DMS114 treated with DMSO at 0.1 percent for 48 hours (cell line): ENCODE measurements at regions not wholly inside any gene's neighbourhood (a gene's known extent, or its start where the extent isn't known, plus 50 kb on each side); places are given as distances from the start of the nearest gene placed in this dataset.
"Not testable (repeated sequence)": the region's sequence is repeated elsewhere in the genome, so short reads cannot be mapped to it uniquely, and the experiment has no call there.

Source experiments
- DNase-seq: peaks from one replicate; lab custom pipeline; 2025; ENCODE audit not compliant: unreplicated experiment; lab: John Stamatoyannopoulos, UW

GRCh38 chr5:88622890-88623289 lies 260.1 kb downstream of the MEF2C start:
- DNase-seq, result not testable (repeated sequence)

- DNase-seq, result not testable (repeated sequence)
Observed at GRCh38 chr5:88615767-88616166, 267.2 kb downstream of the MEF2C start.

GRCh38 chr5:88613051-88613450 lies 269.9 kb downstream of the MEF2C start:
- DNase-seq, result no peak

GRCh38 chr5:88610586-88610985 lies 272.4 kb downstream of the MEF2C start:
- no peak for DNase-seq

- DNase-seq, result no peak
Observed at GRCh38 chr5:88607492-88607891, 275.5 kb downstream of the MEF2C start.

- no peak for DNase-seq
Observed at GRCh38 chr5:88606626-88607025, 276.4 kb downstream of the MEF2C start.

GRCh38 chr5:88606173-88606572 lies 276.8 kb downstream of the MEF2C start:
- no peak for DNase-seq

GRCh38 chr5:88602584-88602983 lies 280.4 kb downstream of the MEF2C start:
- DNase-seq, result no peak

GRCh38 chr5:88594441-88594840 lies 288.5 kb downstream of the MEF2C start:
- no peak for DNase-seq

GRCh38 chr5:88588609-88589008 lies 294.4 kb downstream of the MEF2C start:
- no peak for DNase-seq

GRCh38 chr5:88583471-88583870 lies 299.5 kb downstream of the MEF2C start:
- no peak for DNase-seq

- DNase-seq, result no peak
Observed at GRCh38 chr5:88558366-88558765, 289.7 kb upstream of the TMEM161B start.

- DNase-seq, result no peak
Observed at GRCh38 chr5:88557881-88558280, 289.2 kb upstream of the TMEM161B start.

GRCh38 chr5:88557131-88557530 lies 288.5 kb upstream of the TMEM161B start:
- DNase-seq, result no peak

GRCh38 chr5:88556406-88556805 lies 287.8 kb upstream of the TMEM161B start:
- DNase-seq, result no peak

GRCh38 chr5:88555674-88556073 lies 287.0 kb upstream of the TMEM161B start:
- no peak for DNase-seq

GRCh38 chr5:88553986-88554385 lies 285.3 kb upstream of the TMEM161B start:
- no peak for DNase-seq

- DNase-seq, result no peak
Observed at GRCh38 chr5:88553136-88553875, 284.7 kb upstream of the TMEM161B start.

- no peak for DNase-seq
Observed at GRCh38 chr5:88552426-88552825, 283.8 kb upstream of the TMEM161B start.

GRCh38 chr5:88551724-88552345 lies 283.2 kb upstream of the TMEM161B start:
- no peak for DNase-seq

GRCh38 chr5:88550736-88551135 lies 282.1 kb upstream of the TMEM161B start:
- DNase-seq, result no peak

GRCh38 chr5:88548136-88548805 lies 279.6 kb upstream of the TMEM161B start:
- no peak for DNase-seq
